ENCODE measurements at regions not wholly inside any gene's neighbourhood (a gene's known extent, or its start where the extent isn't known, plus 50 kb on each side); places are given as distances from the start of the nearest gene placed in this dataset.

- Histone ChIP-seq H3K4me3 (ENCODE audit: low read length) (no peak overlapping the region), H3K9ac (ENCODE audit: extremely low read depth, low read length, poor library complexity, severe bottlenecking) (no peak overlapping the region), H3K4me1 (ENCODE audit: control insufficient read depth, insufficient read depth, low read length) (peaks cover 7% of the 10 kb centered on the region), H3K36me3 (ENCODE audit: control insufficient read depth, insufficient read depth, low read length) (no peaks in the 10 kb centered on the region), H3K9me3 (ENCODE audit: control insufficient read depth, low read length) (no peaks in the 10 kb centered on the region), H3K27ac (ENCODE audit: low read depth, low read length) (no peak overlapping the region), H3K27me3 (ENCODE audit: control insufficient read depth, insufficient read depth, low read length, poor library complexity, severe bottlenecking) (no peaks in the 10 kb centered on the region)
- no peaks in the 10 kb centered on the region for H3K9me3 Mint-ChIP-seq
- H3K4me3 Mint-ChIP-seq: no peak overlapping the region
- H3K27me3 Mint-ChIP-seq (ENCODE audit: insufficient read depth): no peaks in the 10 kb centered on the region
- H3K4me1 Mint-ChIP-seq: peaks cover 5% of the 10 kb centered on the region
- no peak overlapping the region for H3K27ac Mint-ChIP-seq
- no peak for DNase-seq
- WGBS, 2 experiments (ENCODE audit: insufficient coverage in 1 of 2, insufficient read length in 1 of 2): 96 to 100% methylated on average over 1 to 2 of the region's 2 CpGs
- no peaks in the 10 kb centered on the region for H3K36me3 Mint-ChIP-seq (ENCODE audit: low read depth)
- no peak for TF ChIP-seq CTCF (conservative IDR thresholded peaks at IDR 0.05)
Observed at GRCh38 chr9:71485326-71485725, 283.0 kb downstream of the CEMIP2 start.

GRCh38 chr9:71483436-71483835 is 284.9 kb downstream of the CEMIP2 start:
- TF ChIP-seq CTCF (conservative IDR thresholded peaks at IDR 0.05): no peak
- Histone ChIP-seq H3K9ac (ENCODE audit: extremely low read depth, low read length, poor library complexity, severe bottlenecking) (no peak overlapping the region), H3K9me3 (ENCODE audit: control insufficient read depth, low read length) (no peaks in the 10 kb centered on the region), H3K36me3 (ENCODE audit: control insufficient read depth, insufficient read depth, low read length) (no peaks in the 10 kb centered on the region), H3K27ac (ENCODE audit: low read depth, low read length) (no peak overlapping the region), H3K4me3 (ENCODE audit: low read length) (no peak overlapping the region), H3K27me3 (ENCODE audit: control insufficient read depth, insufficient read depth, low read length, poor library complexity, severe bottlenecking) (no peaks in the 10 kb centered on the region), H3K4me1 (ENCODE audit: control insufficient read depth, insufficient read depth, low read length) (peaks cover 7% of the 10 kb centered on the region)
- H3K27ac Mint-ChIP-seq: no peak overlapping the region
- H3K9me3 Mint-ChIP-seq: no peaks in the 10 kb centered on the region
- no peak for DNase-seq
- peaks cover 5% of the 10 kb centered on the region for H3K4me1 Mint-ChIP-seq
- WGBS, 2 experiments (ENCODE audit: insufficient coverage in 1 of 2, insufficient read length in 1 of 2): 55 to 87% methylated on average over 3 to 4 of the region's 4 CpGs
- no peaks in the 10 kb centered on the region for H3K27me3 Mint-ChIP-seq (ENCODE audit: insufficient read depth)
- H3K36me3 Mint-ChIP-seq (ENCODE audit: low read depth): no peaks in the 10 kb centered on the region
- no peak overlapping the region for H3K4me3 Mint-ChIP-seq

GRCh38 chr9:71479621-71480020 is 288.7 kb downstream of the CEMIP2 start:
- no peaks in the 10 kb centered on the region for H3K36me3 ChIP-seq (ENCODE audit: control insufficient read depth, insufficient read depth, low read length)
- TF ChIP-seq CTCF (conservative IDR thresholded peaks at IDR 0.05): no peak
- Mint-ChIP-seq H3K27ac (no peak overlapping the region), H3K9me3 (no peaks in the 10 kb centered on the region), H3K36me3 (ENCODE audit: low read depth) (no peaks in the 10 kb centered on the region), H3K4me1 (no peaks in the 10 kb centered on the region), H3K27me3 (ENCODE audit: insufficient read depth) (no peaks in the 10 kb centered on the region), H3K4me3 (no peak overlapping the region)
- no peaks in the 10 kb centered on the region for H3K9me3 ChIP-seq (ENCODE audit: control insufficient read depth, low read length)
- 89 to 95% methylated on average over 3 to 4 of the region's 4 CpGs for WGBS, 2 experiments (ENCODE audit: insufficient coverage in 1 of 2, insufficient read length in 1 of 2)
- H3K4me3 ChIP-seq (ENCODE audit: low read length): no peak overlapping the region
- H3K4me1 ChIP-seq (ENCODE audit: control insufficient read depth, insufficient read depth, low read length): no peaks in the 10 kb centered on the region
- no peaks in the 10 kb centered on the region for H3K27me3 ChIP-seq (ENCODE audit: control insufficient read depth, insufficient read depth, low read length, poor library complexity, severe bottlenecking)
- H3K9ac ChIP-seq (ENCODE audit: extremely low read depth, low read length, poor library complexity, severe bottlenecking): no peak overlapping the region
- H3K27ac ChIP-seq (ENCODE audit: low read depth, low read length): no peak overlapping the region
- no peak for DNase-seq

Data from endodermal cell (in vitro differentiated cells).